22Rv1 (cell line): ENCODE measurements at regions not wholly inside any gene's neighbourhood (a gene's known extent, or its start where the extent isn't known, plus 50 kb on each side); places are given as distances from the start of the nearest gene placed in this dataset.

Experiments
- CTCF ChIP-seq: fragments of 450-650 bp; IDR thresholded peaks from 2 replicates; pipeline ENCODE4 v1.5.1; 2017; ENCODE audit warnings: mild to moderate bottlenecking
- ZFX ChIP-seq: fragments of 450-650 bp; IDR thresholded peaks from 2 replicates; pipeline ENCODE4 v1.6.1; 2017; ENCODE audit warnings: antibody characterized with exemption, borderline replicate concordance

GRCh38 chr3:44100298-44100695, 141.4 kb upstream of the TOPAZ1 start:
- TF ChIP-seq CTCF (no peak), ZFX (no peak)
